NB4 (cell line): ENCODE measurements at regions not wholly inside any gene's neighbourhood (a gene's known extent, or its start where the extent isn't known, plus 50 kb on each side); places are given as distances from the start of the nearest gene placed in this dataset.

Experiments
- DNase-seq: peaks from one replicate; pipeline ENCODE4 v3.0.0; 2010; ENCODE audit warnings: low read depth
- H3K4me3 ChIP-seq: one replicate; pipeline ENCODE4 v1.5.1; 2011; ENCODE audit warnings: mild to moderate bottlenecking, low read depth, low read length, moderate library complexity
- CTCF ChIP-seq: IDR thresholded peaks from one replicate; pipeline ENCODE4 v1.5.1; 2012; ENCODE audit warnings: low read depth, low read length
- MAX ChIP-seq: IDR thresholded peaks from 2 replicates; pipeline ENCODE4 v1.6.1; 2011; ENCODE audit warnings: low read depth, low read length
- MYC ChIP-seq: IDR thresholded peaks from 2 replicates; pipeline ENCODE4 v1.6.1; 2011; ENCODE audit warnings: low read depth, low read length
- POLR2A ChIP-seq: IDR thresholded peaks from 2 replicates; pipeline ENCODE4 v1.6.1; 2011; ENCODE audit warnings: mild to moderate bottlenecking; ENCODE audit not compliant: insufficient read length; ENCODE audit errors: extremely low read depth

GRCh38 chr10:58936364-58936763, 240.1 kb upstream of the PHYHIPL start:
- DNase-seq: no peak
- H3K4me3 ChIP-seq: no peak overlapping the region
- TF ChIP-seq MAX: no peak
- no peak for TF ChIP-seq CTCF
- no peak for TF ChIP-seq MYC

GRCh38 chr10:58937423-58937822, 239.0 kb upstream of the PHYHIPL start:
- no peak for DNase-seq
- no peak overlapping the region for H3K4me3 ChIP-seq
- no peak for TF ChIP-seq MYC
- no peak for TF ChIP-seq POLR2A
- TF ChIP-seq MAX: no peak
- TF ChIP-seq CTCF: no peak

- TF ChIP-seq MAX: no peak
- TF ChIP-seq CTCF: no peak
- no peak for TF ChIP-seq MYC
- no peak for TF ChIP-seq POLR2A
- no peak for DNase-seq
- H3K4me3 ChIP-seq: no peak overlapping the region
Measured at GRCh38 chr10:58942724-58943123, 233.7 kb upstream of the PHYHIPL start.

- no peak overlapping the region for H3K4me3 ChIP-seq
- DNase-seq: no peak
- TF ChIP-seq POLR2A (no peak), CTCF (no peak), MAX (no peak), MYC (no peak)
Measured at GRCh38 chr10:58943256-58943890, 233.1 kb upstream of the PHYHIPL start.

- no peak overlapping the region for H3K4me3 ChIP-seq
- no peak for TF ChIP-seq MYC
- no peak for DNase-seq
Measured at GRCh38 chr10:58943960-58944359, 232.5 kb upstream of the PHYHIPL start.

- TF ChIP-seq MYC: no peak
- TF ChIP-seq POLR2A: no peak
- TF ChIP-seq CTCF: no peak
- TF ChIP-seq MAX: no peak
- H3K4me3 ChIP-seq: no peak overlapping the region
- no peak for DNase-seq
Measured at GRCh38 chr10:58948303-58948702, 228.1 kb upstream of the PHYHIPL start.
